K562 (cell line): ENCODE measurements at regions not wholly inside any gene's neighbourhood (a gene's known extent, or its start where the extent isn't known, plus 50 kb on each side); places are given as distances from the start of the nearest gene placed in this dataset.

Source experiments
- ARHGAP35 ChIP-seq: fragments of 450-650 bp; IDR thresholded peaks from 2 replicates; pipeline ENCODE4 v1.6.1; 2018; ENCODE audit not compliant: partially characterized antibody
- IFI16 ChIP-seq: fragments of 250-450 bp; sonication (Bioruptor Pico); IDR thresholded peaks from 2 replicates; pipeline ENCODE4 v2.1.2; 2022; ENCODE audit warnings: mild to moderate bottlenecking, inconsistent platforms
- NR0B1 ChIP-seq: fragments of 450-650 bp; IDR thresholded peaks from one replicate; pipeline ENCODE4 v1.6.1; 2018; ENCODE audit warnings: mild to moderate bottlenecking, moderate library complexity; ENCODE audit not compliant: partially characterized antibody
- NR3C1 ChIP-seq: sonication (generic); formaldehyde crosslinking; IDR thresholded peaks from 2 replicates; pipeline ENCODE4 v1.8.1; 2022; ENCODE audit warnings: missing genetic modification reagents
- ZBTB1 ChIP-seq: sonication (generic); formaldehyde crosslinking; IDR thresholded peaks from 2 replicates; pipeline ENCODE4 v1.8.1; 2023; ENCODE audit warnings: missing genetic modification reagents, low read depth, mild to moderate bottlenecking, borderline replicate concordance
- ZNF699 ChIP-seq: fragments of 250-450 bp; sonication (Bioruptor Pico); IDR thresholded peaks from 2 replicates; pipeline ENCODE4 v1.8.0; 2021; ENCODE audit warnings: mild to moderate bottlenecking, moderate library complexity; ENCODE audit not compliant: insufficient replicate concordance
- TF ChIP-seq, protein P1 (sequence below), 3 experiments: fragments of 200-800 bp in 1 of 3; fragments of 250-450 bp in 1 of 3; fragments of 450-650 bp in 1 of 3; sonication (Bioruptor Pico) in 1 of 3; sonication (Bioruptor generic) in 1 of 3; formaldehyde crosslinking in 1 of 3; IDR thresholded peaks; 2 replicates each; pipeline versions ENCODE4 v1.6.1 to v1.8.0; 2016 to 2022; ENCODE audit warnings: mild to moderate bottlenecking in 2 of 3, missing genetic modification characterization in 2 of 3, missing compliant biosample characterization in 1 of 3, moderate library complexity in 1 of 3

DNA sequence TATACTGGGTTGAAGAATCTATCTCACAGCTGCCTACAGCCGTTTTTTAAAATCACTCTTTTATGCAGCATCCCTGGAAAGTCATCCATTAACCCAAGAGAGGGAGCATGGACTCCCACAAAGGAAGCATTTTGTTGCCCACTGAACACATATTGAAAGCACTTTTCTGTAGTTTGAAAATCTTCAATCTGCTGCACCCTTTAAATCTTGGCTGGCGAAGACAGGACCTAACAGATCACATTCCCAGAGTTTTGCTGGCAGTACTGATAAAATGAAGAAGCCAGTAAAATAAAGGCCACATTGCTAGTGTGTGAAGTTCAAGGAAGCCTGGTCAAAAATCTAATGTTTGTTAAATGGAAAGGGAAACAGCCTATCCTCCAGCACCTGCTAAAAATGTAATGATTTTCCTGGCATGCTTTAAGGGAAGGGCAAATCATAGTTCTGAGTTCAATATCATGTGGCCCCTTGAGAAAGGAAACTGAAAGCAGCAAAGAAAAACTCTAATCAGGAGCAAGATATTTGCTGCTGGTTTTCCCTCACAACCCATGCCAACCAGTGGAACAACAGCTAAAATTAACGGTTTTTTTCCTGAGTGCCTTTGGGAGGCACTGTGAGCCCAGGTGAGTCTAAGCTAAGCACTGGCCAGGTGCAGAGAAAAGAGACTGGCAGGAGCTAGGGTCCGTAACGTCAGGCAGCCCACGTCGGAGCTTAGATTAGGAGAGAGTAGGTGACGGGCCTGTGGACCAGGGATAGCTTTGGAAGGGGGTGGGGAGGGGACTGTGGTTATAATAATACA lies 97.9 kb upstream of the PALS2 start (continued):
- TF ChIP-seq, protein P1, sequence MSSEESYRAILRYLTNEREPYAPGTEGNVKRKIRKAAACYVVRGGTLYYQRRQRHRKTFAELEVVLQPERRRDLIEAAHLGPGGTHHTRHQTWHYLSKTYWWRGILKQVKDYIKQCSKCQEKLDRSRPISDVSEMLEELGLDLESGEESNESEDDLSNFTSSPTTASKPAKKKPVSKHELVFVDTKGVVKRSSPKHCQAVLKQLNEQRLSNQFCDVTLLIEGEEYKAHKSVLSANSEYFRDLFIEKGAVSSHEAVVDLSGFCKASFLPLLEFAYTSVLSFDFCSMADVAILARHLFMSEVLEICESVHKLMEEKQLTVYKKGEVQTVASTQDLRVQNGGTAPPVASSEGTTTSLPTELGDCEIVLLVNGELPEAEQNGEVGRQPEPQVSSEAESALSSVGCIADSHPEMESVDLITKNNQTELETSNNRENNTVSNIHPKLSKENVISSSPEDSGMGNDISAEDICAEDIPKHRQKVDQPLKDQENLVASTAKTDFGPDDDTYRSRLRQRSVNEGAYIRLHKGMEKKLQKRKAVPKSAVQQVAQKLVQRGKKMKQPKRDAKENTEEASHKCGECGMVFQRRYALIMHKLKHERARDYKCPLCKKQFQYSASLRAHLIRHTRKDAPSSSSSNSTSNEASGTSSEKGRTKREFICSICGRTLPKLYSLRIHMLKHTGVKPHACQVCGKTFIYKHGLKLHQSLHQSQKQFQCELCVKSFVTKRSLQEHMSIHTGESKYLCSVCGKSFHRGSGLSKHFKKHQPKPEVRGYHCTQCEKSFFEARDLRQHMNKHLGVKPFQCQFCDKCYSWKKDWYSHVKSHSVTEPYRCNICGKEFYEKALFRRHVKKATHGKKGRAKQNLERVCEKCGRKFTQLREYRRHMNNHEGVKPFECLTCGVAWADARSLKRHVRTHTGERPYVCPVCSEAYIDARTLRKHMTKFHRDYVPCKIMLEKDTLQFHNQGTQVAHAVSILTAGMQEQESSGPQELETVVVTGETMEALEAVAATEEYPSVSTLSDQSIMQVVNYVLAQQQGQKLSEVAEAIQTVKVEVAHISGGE (CRISPR knock-in tag; IDR thresholded peaks at IDR 0.05) = no peak
- no peak for TF ChIP-seq ARHGAP35
- no peak for TF ChIP-seq IFI16 (CRISPR knock-in tag)
- TF ChIP-seq NR3C1 (CRISPR knock-in tag) = no peak
- TF ChIP-seq ZNF699 (CRISPR knock-in tag) = no peak
- TF ChIP-seq ZBTB1 (CRISPR knock-in tag) = no peak
- TF ChIP-seq NR0B1 = no peak
- TF ChIP-seq, all 486 proteins: peak for 0
